GM12872 (cell line): ENCODE measurements at regions not wholly inside any gene's neighbourhood (a gene's known extent, or its start where the extent isn't known, plus 50 kb on each side); places are given as distances from the start of the nearest gene placed in this dataset.

Experiments used
- TF ChIP-seq, protein P1 (sequence below): IDR thresholded peaks from 3 replicates; pipeline ENCODE4 v1.5.1; 2011; ENCODE audit warnings: low read depth, mild to moderate bottlenecking, low read length, moderate library complexity; ENCODE audit not compliant: insufficient read depth

DNA sequence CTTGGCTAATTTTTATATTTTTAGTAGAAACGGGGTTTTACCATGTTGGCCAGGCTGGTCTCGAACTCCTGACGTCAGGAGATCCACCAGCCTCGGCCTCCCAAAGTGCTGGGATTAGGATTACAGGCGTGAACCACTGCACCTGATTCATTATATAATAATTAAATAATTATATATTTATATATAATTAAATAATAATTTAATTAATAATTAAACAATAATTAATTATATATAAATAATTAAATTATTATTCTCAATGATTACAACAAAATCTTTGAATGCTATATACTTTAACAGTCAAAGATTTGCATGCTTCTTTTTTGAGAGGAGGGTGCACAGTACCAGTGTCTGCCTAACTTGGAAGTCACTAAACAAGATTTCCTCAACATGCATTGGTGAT, 872.3 kb downstream of the EFNB2 start:
- TF ChIP-seq, protein P1, sequence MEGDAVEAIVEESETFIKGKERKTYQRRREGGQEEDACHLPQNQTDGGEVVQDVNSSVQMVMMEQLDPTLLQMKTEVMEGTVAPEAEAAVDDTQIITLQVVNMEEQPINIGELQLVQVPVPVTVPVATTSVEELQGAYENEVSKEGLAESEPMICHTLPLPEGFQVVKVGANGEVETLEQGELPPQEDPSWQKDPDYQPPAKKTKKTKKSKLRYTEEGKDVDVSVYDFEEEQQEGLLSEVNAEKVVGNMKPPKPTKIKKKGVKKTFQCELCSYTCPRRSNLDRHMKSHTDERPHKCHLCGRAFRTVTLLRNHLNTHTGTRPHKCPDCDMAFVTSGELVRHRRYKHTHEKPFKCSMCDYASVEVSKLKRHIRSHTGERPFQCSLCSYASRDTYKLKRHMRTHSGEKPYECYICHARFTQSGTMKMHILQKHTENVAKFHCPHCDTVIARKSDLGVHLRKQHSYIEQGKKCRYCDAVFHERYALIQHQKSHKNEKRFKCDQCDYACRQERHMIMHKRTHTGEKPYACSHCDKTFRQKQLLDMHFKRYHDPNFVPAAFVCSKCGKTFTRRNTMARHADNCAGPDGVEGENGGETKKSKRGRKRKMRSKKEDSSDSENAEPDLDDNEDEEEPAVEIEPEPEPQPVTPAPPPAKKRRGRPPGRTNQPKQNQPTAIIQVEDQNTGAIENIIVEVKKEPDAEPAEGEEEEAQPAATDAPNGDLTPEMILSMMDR, result no peak

- TF ChIP-seq, protein P1, result no peak
Observed at GRCh38 chr13:105660561-105660960, 874.9 kb downstream of the EFNB2 start.

DNA sequence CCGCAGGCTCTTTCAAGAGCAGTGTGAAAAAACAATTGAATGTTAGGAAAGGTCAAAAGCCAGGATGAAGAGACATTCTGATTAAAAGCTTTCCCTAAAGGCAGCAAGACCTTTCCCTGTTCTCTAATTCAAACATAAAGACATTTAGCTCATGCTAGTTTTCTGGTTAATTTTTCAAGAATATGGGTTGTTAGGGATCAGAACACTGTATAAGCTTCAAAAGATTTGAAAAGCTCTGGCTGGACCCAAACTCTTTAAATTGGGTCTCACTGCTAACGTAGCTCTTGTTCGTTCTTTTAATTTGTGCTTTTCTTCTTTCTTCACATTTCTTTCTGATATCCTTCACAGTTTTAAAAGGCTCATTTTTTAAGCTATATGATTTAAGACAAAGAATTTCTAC, 877.0 kb downstream of the EFNB2 start:
- TF ChIP-seq, protein P1, result no peak

GRCh38 chr13:105655046-105655445, 880.4 kb downstream of the EFNB2 start:
- TF ChIP-seq, protein P1, result no peak

- TF ChIP-seq, protein P1, result no peak
Observed at GRCh38 chr13:105643966-105644365, 891.5 kb downstream of the EFNB2 start.

DNA sequence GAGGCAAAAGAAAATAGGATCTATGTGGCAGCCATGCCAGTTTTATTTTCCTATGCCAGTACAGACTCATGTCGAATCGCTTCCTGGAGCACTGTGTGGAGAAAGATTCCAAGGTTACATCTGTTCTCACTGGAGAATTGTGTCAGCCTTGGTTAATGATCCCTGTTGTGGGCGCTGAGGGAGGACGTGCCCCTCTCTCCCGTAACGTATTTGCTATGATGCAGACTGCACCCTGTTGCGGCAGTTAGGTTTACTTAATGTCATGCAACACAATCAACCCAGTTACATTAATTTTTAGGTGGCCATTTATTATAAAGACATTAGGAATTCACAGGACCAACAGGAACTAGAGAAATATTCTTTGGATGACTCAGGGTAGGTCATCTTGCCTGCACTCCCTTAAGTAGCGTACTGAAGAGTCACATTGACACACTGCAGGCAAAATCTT, 892.9 kb downstream of the EFNB2 start:
- TF ChIP-seq, protein P1, result no peak

GRCh38 chr13:105641121-105641520, 894.3 kb downstream of the EFNB2 start:
- TF ChIP-seq, protein P1, result no peak

- TF ChIP-seq, protein P1, result no peak
Observed at GRCh38 chr13:105638426-105638825, 897.0 kb downstream of the EFNB2 start.
